CD4-positive, alpha-beta T cell (primary cell): ENCODE measurements at regions not wholly inside any gene's neighbourhood (a gene's known extent, or its start where the extent isn't known, plus 50 kb on each side); places are given as distances from the start of the nearest gene placed in this dataset.

Experiments used
- ATAC-seq: fragments of 200-7000 bp; cut with Tn5 transposase; one replicate; pipeline ENCODE4 v1.10.0; 2022; ENCODE audit warnings: mild to moderate bottlenecking; ENCODE audit not compliant: poor library complexity
- CTCF ChIA-PET: fragments of 350-600 bp; sonication (Branson Sonifier 250); formaldehyde crosslinking; loops from one replicate; lab custom pipeline; 2021; ENCODE audit warnings: antibody characterized with exemption, inconsistent platforms; lab: Charles Lee
- POLR2A ChIA-PET: fragments of 350-600 bp; sonication (Branson Sonifier 250); formaldehyde crosslinking; loops from one replicate; lab custom pipeline; 2021; ENCODE audit warnings: antibody characterized with exemption, inconsistent platforms; lab: Charles Lee
- DNase-seq, 14 experiments: peaks; one replicate each; pipeline ENCODE4 v3.0.0-alpha.2; 2013 to 2020; ENCODE audit warnings: mixed read lengths in 2 of 14
- H3K27ac ChIP-seq, 2 donors: one replicate each; pipeline versions ENCODE4 v1.5.1 to v1.7.0; 2013; ENCODE audit warnings: low read length in 2 of 2, low read depth in 1 of 2, mild to moderate bottlenecking in 1 of 2
- H3K27me3 ChIP-seq, 2 experiments: 1 replicate in 1 of 2; 2 replicates in 1 of 2; pipeline versions ENCODE4 v1.6.1 to v1.7.0; 2013; ENCODE audit warnings: low read length in 2 of 2, control low read depth in 1 of 2, mild to moderate bottlenecking in 1 of 2, moderate library complexity in 1 of 2; ENCODE audit not compliant: insufficient read depth in 2 of 2, control insufficient read depth in 1 of 2
- H3K36me3 ChIP-seq: one replicate; pipeline ENCODE4 v1.6.1; 2013; ENCODE audit warnings: low read length, control low read depth; ENCODE audit not compliant: insufficient read depth
- H3K4me1 ChIP-seq: one replicate; pipeline ENCODE4 v1.6.1; 2013; ENCODE audit warnings: low read length, control low read depth; ENCODE audit not compliant: insufficient read depth
- H3K4me3 ChIP-seq: one replicate; pipeline ENCODE4 v1.5.1; 2013; ENCODE audit warnings: mild to moderate bottlenecking, low read length, moderate library complexity
- H3K9me3 ChIP-seq, 2 experiments: 1 replicate in 1 of 2; 2 replicates in 1 of 2; pipeline versions ENCODE4 v1.6.1 to v1.7.0; 2013; ENCODE audit warnings: low read length in 2 of 2, mild to moderate bottlenecking in 2 of 2, control low read depth in 1 of 2, moderate library complexity in 1 of 2; ENCODE audit not compliant: control insufficient read depth in 1 of 2, insufficient read depth in 1 of 2
- H3K27ac Mint-ChIP-seq: one replicate; pipeline ENCODE4 v1.8.0; 2020; ENCODE audit warnings: mixed read lengths
- H3K27me3 Mint-ChIP-seq: one replicate; pipeline ENCODE4 v1.8.0; 2021; ENCODE audit warnings: mixed read lengths
- H3K36me3 Mint-ChIP-seq: one replicate; pipeline ENCODE4 v1.8.0; 2021; ENCODE audit warnings: low read depth, mixed read lengths
- H3K4me1 Mint-ChIP-seq: one replicate; pipeline ENCODE4 v1.8.0; 2021; ENCODE audit warnings: low read depth, mixed read lengths
- H3K4me3 Mint-ChIP-seq: one replicate; pipeline ENCODE4 v1.8.0; 2020; ENCODE audit warnings: mild to moderate bottlenecking, mixed read lengths
- H3K9me3 Mint-ChIP-seq: one replicate; pipeline ENCODE4 v1.8.0; 2020; ENCODE audit warnings: mixed read lengths
- CTCF ChIP-seq: fragments of 200-600 bp; IDR thresholded peaks from one replicate; pipeline ENCODE4 v1.8.0; 2022; ENCODE audit warnings: antibody characterized with exemption, mild to moderate bottlenecking
- intact Hi-C, 2 experiments: fragments of 100-400 bp; cut with DNase I in 1 of 2; cut with micrococcal nuclease in 1 of 2; formaldehyde crosslinking; loops; one replicate each; pipeline versions ENCODE4 v1.15.1 to v1.9.0; 2023 to 2025; cut with DNase I, micrococcal nuclease

GRCh38 chr11:27786864-27787263, 86.6 kb upstream of the BDNF start:
- Mint-ChIP-seq H3K36me3 (no peaks in the 10 kb centered on the region), H3K4me3 (no peak overlapping the region), H3K27me3 (no peaks in the 10 kb centered on the region), H3K4me1 (no peaks in the 10 kb centered on the region), H3K27ac (no peak overlapping the region), H3K9me3 (no peaks in the 10 kb centered on the region)
- POLR2A ChIA-PET = no interaction called here
- Histone ChIP-seq H3K27ac (no peak overlapping the region), H3K4me3 (no peak overlapping the region), H3K9me3 (no peaks in the 10 kb centered on the region), H3K4me1 (no peaks in the 10 kb centered on the region), H3K36me3 (no peaks in the 10 kb centered on the region), H3K27me3 (no peaks in the 10 kb centered on the region)
- CTCF ChIA-PET = no interaction called here
- ATAC-seq = no peak
- no peak for TF ChIP-seq CTCF
- no peak for DNase-seq
- intact Hi-C loops = no loop called here

DNA sequence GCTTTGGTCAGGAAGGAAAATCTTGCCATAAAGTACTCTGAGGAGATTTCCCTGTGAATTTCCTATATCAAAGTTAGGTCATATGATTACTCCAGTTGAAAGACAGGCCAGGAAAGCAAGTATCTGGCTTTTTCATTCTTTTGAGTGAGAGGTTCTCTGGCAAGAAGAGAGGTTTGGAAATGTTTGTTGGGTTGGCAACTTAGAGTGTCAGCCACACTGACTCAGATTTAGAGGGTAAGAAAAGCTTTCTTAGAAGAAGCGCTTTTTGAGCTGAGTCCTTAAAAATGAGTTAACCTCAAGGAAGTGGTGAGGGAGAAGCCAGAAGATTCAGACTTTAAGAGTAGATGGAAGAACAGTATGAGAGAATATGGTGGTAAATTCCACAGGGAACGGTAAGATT, 86.1 kb upstream of the BDNF start:
- Mint-ChIP-seq H3K27ac (no peak overlapping the region), H3K4me3 (no peak overlapping the region), H3K9me3 (no peaks in the 10 kb centered on the region), H3K4me1 (no peaks in the 10 kb centered on the region), H3K36me3 (no peaks in the 10 kb centered on the region), H3K27me3 (no peaks in the 10 kb centered on the region)
- no peak for TF ChIP-seq CTCF
- Histone ChIP-seq H3K4me3 (no peak overlapping the region), H3K36me3 (no peaks in the 10 kb centered on the region), H3K9me3 (no peaks in the 10 kb centered on the region), H3K27me3 (no peaks in the 10 kb centered on the region), H3K27ac (no peak overlapping the region), H3K4me1 (no peaks in the 10 kb centered on the region)
- ChIA-PET POLR2A (no interaction called here), CTCF (no interaction called here)
- no peak for DNase-seq
- intact Hi-C loops = no loop called here
- no peak for ATAC-seq

DNA sequence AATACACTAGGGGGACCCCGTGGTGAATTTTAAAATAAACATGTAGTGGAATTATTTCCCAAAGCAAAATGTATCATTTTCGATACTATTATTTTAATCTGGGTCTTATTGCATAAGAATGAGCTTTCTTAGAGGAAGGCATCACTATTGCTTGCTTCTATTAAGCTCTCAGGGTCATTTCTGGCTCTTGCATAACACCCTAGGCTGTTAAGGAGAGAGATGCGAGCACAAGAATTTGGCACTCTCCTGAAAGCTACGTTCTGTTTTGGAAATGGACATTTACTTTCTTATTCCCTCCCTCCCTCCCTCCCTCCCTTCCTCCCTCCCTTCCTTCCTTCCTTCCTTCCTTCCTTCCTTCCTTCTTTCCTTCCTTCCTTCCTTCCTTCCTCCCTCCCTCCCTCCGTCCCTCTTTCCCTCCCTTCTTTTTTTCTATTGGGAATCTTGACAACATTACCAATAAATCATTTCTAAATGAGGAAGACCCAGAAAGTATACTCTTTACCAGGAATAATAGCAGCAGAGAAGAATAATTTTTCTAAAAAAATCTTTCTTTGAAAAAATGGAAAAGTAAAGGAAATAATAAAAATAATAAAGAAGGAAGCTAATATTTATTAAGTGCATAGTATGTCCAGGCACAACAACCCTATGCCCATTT, 83.6 kb upstream of the BDNF start:
- Mint-ChIP-seq H3K4me3 (no peak overlapping the region), H3K36me3 (no peaks in the 10 kb centered on the region), H3K9me3 (peaks cover 8% of the 10 kb centered on the region), H3K27ac (no peak overlapping the region), H3K27me3 (no peaks in the 10 kb centered on the region), H3K4me1 (no peaks in the 10 kb centered on the region)
- no peaks in the 10 kb centered on the region for H3K36me3 ChIP-seq
- TF ChIP-seq CTCF = no peak
- no peaks in the 10 kb centered on the region for H3K4me1 ChIP-seq
- DNase-seq = no peak
- no peaks in the 10 kb centered on the region for H3K27me3 ChIP-seq
- H3K9me3 ChIP-seq = no peaks in the 10 kb centered on the region
- H3K27ac ChIP-seq = no peak overlapping the region
- POLR2A ChIA-PET = no interaction called here
- H3K4me3 ChIP-seq = no peak overlapping the region
- intact Hi-C loops = no loop called here
- no peak for ATAC-seq
- CTCF ChIA-PET = no interaction called here
